ENCODE measurements at regions not wholly inside any gene's neighbourhood (a gene's known extent, or its start where the extent isn't known, plus 50 kb on each side); places are given as distances from the start of the nearest gene placed in this dataset.
"Not testable (repeated sequence)": the region's sequence is repeated elsewhere in the genome, so short reads cannot be mapped to it uniquely, and the experiment has no call there.

DNA sequence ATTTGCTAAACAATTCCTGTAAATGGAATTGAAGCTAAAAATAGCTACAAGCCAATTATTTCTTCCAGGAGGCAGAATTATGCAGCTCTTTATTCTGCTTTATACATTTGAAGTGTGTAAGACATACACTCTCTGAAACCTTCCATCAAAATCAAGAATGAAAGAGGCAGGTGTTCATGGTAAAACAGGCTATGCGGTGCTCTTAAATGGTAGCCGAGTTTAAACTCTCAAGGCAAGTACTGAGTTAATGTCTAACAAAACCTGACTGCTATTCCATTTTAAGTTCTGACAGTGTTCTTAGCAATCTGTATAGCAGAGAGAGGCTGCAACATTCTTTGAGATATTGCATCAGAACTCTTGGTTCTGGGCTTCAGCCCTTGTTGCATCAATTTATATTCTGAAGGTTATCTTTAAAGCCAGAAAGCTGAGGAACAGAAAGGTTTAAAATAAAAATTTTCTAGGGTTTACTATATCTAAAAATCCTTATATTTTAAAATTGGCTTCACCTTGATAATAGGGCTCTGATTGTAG lies 248.3 kb upstream of the CCNG1 start:
- DNase-seq = no peak

GRCh38 chr5:163190283-163190682 lies 247.1 kb upstream of the CCNG1 start:
- DNase-seq = no peak

GRCh38 chr5:163190784-163191183 lies 246.6 kb upstream of the CCNG1 start:
- no peak for DNase-seq

GRCh38 chr5:163193886-163194285 lies 243.5 kb upstream of the CCNG1 start:
- DNase-seq = no peak

DNA sequence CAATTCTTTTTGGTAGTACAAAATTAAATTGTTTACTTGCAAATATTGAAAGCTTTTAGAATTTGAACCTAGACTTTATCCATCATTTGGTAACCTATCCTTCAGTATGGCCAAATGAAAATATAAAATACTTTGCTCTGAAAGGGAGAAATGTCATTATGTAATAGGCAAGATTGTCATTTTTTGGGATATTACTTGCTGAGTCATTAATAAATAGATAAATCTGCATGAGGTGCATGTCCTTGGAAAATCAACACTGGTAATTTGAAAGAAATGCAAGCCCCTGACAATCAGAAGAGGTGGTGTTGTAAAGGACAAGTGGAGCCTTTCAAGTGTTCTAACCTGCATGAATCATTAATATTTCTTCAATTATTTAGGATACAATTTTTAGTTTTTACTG lies 231.8 kb upstream of the CCNG1 start:
- no peak for DNase-seq

DNA sequence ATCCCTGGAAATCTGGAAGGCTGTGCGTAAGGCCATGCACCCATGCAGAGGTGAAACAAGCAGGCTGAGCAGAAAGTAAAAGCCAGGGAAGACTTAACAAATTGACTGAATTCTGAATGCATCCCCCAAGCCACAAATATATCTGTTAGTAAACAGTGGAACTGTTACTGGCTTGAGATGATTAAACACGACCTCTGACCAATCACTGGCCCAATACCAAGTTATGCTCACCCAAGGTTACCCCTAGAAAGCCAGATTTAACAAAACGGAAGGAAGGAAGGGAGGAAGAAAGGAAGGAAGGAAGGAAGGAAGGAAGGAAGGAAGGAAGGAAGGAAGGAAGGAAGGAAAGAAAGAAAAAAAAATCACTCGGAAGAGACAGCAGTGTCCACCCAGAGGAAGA lies 215.8 kb upstream of the CCNG1 start:
- no peak for DNase-seq

DNA sequence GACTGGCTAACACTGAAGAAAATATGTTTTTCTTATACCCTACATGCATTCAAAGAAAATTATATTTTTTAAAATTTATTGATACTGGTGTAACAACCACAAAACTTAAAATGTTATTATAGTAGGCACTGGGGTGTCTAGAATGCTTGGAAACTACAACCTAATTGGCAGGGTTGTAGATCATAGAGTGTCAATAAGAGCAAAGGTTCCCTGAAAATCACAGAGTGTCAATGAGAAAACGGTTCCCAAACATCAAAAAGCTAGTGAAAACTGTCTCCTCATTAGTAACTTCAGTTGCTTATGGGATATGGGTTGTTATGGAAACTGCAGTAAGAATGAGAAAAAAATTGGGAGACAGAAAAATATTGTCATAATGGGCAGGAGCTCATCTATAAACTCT lies 214.4 kb upstream of the CCNG1 start:
- no peak for DNase-seq

- DNase-seq = no peak
These were observed 192.9 kb upstream of the CCNG1 start for GRCh38 chr5:163244445-163244987.

DNA sequence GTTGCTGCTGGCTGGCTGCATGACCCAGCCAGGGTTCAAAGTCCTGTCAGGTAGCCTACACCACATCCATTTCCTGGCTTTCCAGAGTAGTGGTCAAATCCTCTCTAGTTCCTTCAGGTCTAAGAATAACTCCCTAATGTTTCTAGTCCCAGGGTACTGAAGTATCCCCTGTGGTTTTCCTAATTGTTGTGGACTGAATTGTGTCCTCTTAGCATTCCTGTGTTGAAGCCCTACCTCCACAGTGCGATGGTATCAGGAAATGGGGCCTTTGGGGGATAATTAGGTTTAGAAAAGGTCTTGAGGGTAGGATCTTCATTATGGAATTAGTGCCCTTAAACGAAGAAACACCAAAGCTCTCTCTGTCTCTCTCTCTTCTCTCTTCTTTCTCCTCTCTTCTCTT lies 191.8 kb upstream of the CCNG1 start:
- DNase-seq = no peak

DNA sequence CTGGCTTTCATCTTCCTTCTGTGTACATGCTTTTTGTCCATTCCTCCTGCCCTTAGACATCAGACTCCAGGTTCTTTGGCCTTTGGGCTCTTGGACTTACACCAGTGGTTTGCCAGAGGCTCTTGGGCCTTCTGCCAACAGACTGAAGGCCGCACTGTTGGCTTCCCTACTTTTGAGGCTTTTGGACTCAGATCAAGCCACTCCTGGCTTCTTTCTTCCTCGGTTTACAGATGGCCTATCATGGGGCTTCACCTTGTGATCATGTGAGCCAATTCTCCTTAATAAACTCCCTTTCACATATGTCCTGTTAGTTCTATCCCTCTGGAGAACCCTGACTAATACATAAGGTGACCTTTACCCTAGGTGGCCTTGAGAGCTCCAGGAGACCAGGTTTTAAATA lies 189.1 kb upstream of the CCNG1 start:
- DNase-seq = no peak

GRCh38 chr5:163248871-163249270 lies 188.5 kb upstream of the CCNG1 start:
- no peak for DNase-seq

GRCh38 chr5:163252950-163253349 lies 184.4 kb upstream of the CCNG1 start:
- DNase-seq = no peak

- DNase-seq = no peak
These were observed 177.9 kb upstream of the CCNG1 start for GRCh38 chr5:163259495-163259894.

GRCh38 chr5:163260471-163260870 lies 176.9 kb upstream of the CCNG1 start:
- DNase-seq = no peak

GRCh38 chr5:163260961-163261360 lies 176.4 kb upstream of the CCNG1 start:
- DNase-seq = peak; percentile 38

DNA sequence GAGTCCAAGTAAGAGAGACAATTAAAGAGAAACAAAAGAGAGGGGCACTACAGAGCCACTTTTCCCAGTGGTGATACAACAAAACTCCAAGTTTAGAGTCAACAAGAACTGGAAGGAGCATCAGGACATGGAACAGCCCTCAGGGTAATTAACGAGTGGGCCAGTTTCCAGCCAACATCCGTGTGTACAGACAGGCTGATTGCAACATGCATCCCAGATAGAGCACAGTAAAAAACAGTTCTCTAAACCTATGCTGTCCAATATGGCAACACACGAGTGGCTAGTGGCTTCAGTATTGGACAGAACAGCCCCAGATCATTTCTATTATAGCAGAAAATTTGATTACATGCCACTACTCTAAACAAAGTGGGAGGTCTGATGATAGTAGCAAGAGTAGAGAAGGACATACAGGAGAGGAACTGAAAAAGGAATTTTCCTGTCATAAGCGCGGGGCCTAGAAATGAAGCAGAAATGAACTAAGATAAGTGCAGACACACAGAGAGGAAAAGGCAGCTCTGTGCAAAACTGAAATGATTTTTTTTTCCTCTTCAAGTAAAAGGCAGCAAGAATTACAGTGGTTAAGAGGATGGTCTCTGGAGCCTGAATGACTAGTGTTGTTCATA lies 175.6 kb upstream of the CCNG1 start:
- no peak for DNase-seq

DNA sequence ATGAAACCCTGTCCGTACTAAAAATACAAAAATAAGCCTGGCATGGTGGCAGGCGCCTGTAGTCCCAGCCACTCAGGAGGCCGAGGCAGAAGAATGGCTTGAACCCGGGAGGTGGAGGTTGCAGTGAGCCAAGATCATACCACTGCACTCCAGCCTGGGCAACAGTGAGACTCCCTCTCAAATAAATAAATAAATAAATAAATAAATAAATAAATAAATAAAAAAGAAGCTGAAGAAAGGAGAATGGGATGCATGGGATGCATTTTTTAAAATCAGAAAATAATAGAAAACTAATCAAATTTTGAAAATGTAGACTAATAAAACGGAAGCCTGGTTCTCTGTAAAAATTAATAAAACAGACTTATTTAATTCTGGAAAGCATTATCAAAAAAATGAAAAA lies 171.1 kb upstream of the CCNG1 start:
- DNase-seq = not testable (repeated sequence)

DNA sequence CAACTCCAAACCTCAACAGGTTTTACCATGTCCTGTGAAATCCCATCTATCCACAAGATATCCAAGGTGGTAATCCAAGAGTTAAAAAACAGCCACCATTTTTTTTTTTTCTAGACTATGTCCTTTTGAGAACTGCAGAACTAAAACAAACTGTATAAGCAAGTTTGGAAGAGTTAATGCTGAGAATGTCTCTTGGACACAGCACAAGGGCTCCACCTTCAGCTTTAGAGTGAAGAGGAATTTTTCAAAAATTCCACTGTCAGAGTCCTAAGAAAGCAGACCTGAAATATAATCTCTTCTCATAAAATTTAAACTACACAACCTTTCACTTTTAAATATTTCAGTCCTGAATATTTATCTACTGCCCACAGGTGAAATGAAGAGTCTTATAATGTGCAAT lies 167.8 kb upstream of the CCNG1 start:
- peak; percentile 2 for DNase-seq

GRCh38 chr5:163276466-163276865 lies 160.9 kb upstream of the CCNG1 start:
- DNase-seq = no peak

DNA sequence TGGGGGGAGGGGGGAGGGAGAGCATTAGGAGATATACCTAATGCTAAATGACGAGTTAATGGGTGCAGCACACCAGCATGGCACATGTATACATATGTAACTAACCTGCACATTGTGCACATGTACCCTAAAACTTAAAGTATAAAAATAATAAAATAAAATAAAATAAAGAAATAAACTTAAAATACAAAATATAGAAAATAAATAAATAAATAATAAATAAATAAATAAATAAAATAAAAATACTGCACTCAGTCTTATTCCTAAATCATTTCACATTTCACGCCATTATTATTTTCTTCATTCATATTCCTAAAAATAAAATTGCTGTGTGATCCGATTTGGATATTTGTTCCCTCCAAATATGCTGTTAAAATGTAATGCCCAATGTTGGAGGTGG lies 156.5 kb upstream of the CCNG1 start:
- not testable (repeated sequence) for DNase-seq

GRCh38 chr5:163281512-163281911 lies 155.9 kb upstream of the CCNG1 start:
- no peak for DNase-seq

- DNase-seq = no peak
These were observed 143.6 kb upstream of the CCNG1 start for GRCh38 chr5:163293836-163294235.

DNA sequence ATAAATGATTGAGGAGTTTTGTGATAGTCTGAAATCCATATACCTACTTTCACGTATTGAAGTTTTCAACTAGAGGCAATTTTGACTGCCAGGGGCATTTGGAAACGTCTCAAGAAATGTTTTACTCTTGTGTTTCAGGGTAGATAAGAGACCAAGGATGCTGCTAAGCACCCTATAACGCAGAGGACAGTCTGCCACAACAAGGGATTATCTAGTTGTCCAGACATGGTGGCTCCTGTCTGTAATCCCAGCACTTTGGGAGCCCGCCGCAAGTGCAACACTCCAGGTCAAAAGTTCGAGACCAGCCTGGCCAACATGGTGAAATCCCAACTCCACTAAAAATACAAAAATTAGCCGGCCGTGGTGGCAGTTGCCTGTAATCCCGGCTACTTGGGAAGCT lies 133.7 kb upstream of the CCNG1 start:
- DNase-seq = peak; percentile 4

DNA sequence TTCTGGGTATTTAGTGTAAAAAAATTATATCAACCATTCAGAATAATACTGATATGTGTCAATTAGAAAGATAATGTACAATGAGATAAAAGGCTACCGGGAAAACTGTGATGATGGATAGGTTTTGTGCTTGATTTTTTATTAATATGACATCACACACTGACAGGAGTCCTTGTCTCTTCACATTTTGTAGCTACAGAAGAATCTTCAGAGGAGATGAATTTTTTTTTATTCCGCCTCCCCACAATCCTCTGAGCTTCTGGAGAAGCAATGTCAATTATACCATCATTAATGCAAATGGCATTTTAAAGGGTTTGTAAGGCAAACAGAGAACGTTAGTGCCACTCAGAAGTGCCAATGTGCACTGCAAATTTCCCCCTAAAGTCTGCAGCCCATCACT lies 131.7 kb upstream of the CCNG1 start:
- no peak for DNase-seq

DNA sequence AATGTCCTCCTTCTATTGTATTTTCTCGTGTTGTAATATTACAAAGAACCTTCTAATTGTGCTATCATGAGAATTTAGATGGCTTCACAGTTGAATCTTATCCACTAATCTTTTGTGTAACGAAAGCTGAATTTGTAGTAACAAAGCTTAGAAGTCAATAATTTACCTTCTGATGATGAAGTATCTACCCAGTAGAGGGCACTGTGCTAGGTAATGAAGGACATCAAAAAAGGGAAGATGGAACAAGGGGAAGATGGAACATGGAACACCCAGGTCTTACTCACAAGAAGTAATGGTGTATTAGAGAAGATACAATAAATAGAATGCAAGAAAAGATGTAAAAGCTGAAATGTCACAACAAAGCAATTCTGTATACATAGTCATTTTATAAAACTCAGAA lies 131.0 kb upstream of the CCNG1 start:
- DNase-seq = peak; percentile 43
